GM12891 (cell line): ENCODE measurements at regions not wholly inside any gene's neighbourhood (a gene's known extent, or its start where the extent isn't known, plus 50 kb on each side); places are given as distances from the start of the nearest gene placed in this dataset.

Experiments
- PAX5 ChIP-seq: IDR thresholded peaks from 2 replicates; pipeline ENCODE4 v1.6.1; 2011; ENCODE audit warnings: low read length, moderate library complexity, mild to moderate bottlenecking; ENCODE audit not compliant: insufficient read depth, severe bottlenecking
- POLR2A ChIP-seq: IDR thresholded peaks from 2 replicates; pipeline ENCODE4 v1.6.1; 2011; ENCODE audit warnings: low read depth, low read length, control low read depth
- POLR2AphosphoS5 ChIP-seq: IDR thresholded peaks from 2 replicates; pipeline ENCODE4 v1.6.1; 2011; ENCODE audit warnings: low read depth, low read length, control low read depth
- SPI1 ChIP-seq: IDR thresholded peaks from 2 replicates; pipeline ENCODE4 v1.6.1; 2011; ENCODE audit warnings: low read depth, low read length, control low read depth
- TAF1 ChIP-seq: IDR thresholded peaks from 2 replicates; pipeline ENCODE4 v1.6.1; 2011; ENCODE audit warnings: low read depth, low read length, control low read depth

DNA sequence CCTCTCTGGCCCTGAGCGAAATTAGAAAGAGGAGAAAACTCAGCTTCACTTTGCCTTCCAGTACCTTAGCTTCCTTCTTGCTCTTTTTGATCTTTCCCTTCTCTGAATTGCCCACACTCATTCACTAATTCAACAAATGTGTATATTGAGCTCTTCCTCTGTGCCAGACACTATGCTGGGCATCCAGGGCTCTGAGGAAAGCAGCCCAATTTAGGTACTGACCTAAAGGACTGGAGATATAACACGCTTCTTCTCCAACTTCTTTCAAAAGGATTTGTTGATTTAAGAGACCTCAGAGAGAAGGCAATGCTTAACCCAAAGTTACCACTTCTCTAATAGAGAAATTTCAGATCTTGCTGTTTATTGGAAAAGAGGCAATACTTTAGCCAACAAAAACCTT lies 103.6 kb downstream of the TMPRSS5 start:
- no peak for TF ChIP-seq POLR2A
- no peak for TF ChIP-seq SPI1
- no peak for TF ChIP-seq POLR2AphosphoS5
- TF ChIP-seq TAF1 = no peak
- no peak for TF ChIP-seq PAX5
